RWPE2 (cell line): ENCODE measurements at regions not wholly inside any gene's neighbourhood (a gene's known extent, or its start where the extent isn't known, plus 50 kb on each side); places are given as distances from the start of the nearest gene placed in this dataset.

Source experiments
- ATAC-seq: fragments of 200-7000 bp; cut with Tn5 transposase; 3 replicates; pipeline ENCODE4 v1.9.1; 2021; ENCODE audit warnings: low read depth
- DNase-seq: peaks from one replicate; pipeline ENCODE4 v3.0.0-alpha.2; 2020; ENCODE audit warnings: low spot score
- H3K27ac ChIP-seq: fragments of 450-650 bp; 2 replicates; pipeline ENCODE4 v1.5.1; 2017; ENCODE audit warnings: mild to moderate bottlenecking; ENCODE audit not compliant: poor library complexity, severe bottlenecking
- H3K27me3 ChIP-seq: fragments of 250-450 bp; sonication (Bioruptor Pico); 2 replicates; pipeline ENCODE4 v1.5.1; 2021; ENCODE audit warnings: mild to moderate bottlenecking, moderate library complexity; ENCODE audit not compliant: insufficient read depth, poor library complexity, severe bottlenecking
- H3K36me3 ChIP-seq: fragments of 250-450 bp; sonication (Bioruptor Pico); 2 replicates; pipeline ENCODE4 v1.5.1; 2020; ENCODE audit warnings: low read depth, mild to moderate bottlenecking, moderate library complexity
- H3K4me1 ChIP-seq: fragments of 250-450 bp; sonication (Bioruptor Pico); 2 replicates; pipeline ENCODE4 v1.5.1; 2021; ENCODE audit warnings: mild to moderate bottlenecking, moderate library complexity; ENCODE audit not compliant: insufficient read depth, poor library complexity, severe bottlenecking
- H3K4me3 ChIP-seq: fragments of 250-450 bp; sonication (Bioruptor Pico); 2 replicates; pipeline ENCODE4 v1.5.1; 2021; ENCODE audit warnings: mild to moderate bottlenecking, moderate library complexity; ENCODE audit not compliant: severe bottlenecking
- H3K9me3 ChIP-seq: fragments of 250-450 bp; sonication (Bioruptor Pico); 2 replicates; pipeline ENCODE4 v1.5.1; 2021; ENCODE audit warnings: mild to moderate bottlenecking, moderate library complexity; ENCODE audit not compliant: severe bottlenecking
- TF ChIP-seq, protein P1 (sequence below): fragments of 450-650 bp; IDR thresholded peaks from one replicate; pipeline ENCODE4 v1.5.1; 2017; ENCODE audit warnings: mild to moderate bottlenecking, moderate library complexity; ENCODE audit not compliant: poor library complexity, severe bottlenecking

DNA sequence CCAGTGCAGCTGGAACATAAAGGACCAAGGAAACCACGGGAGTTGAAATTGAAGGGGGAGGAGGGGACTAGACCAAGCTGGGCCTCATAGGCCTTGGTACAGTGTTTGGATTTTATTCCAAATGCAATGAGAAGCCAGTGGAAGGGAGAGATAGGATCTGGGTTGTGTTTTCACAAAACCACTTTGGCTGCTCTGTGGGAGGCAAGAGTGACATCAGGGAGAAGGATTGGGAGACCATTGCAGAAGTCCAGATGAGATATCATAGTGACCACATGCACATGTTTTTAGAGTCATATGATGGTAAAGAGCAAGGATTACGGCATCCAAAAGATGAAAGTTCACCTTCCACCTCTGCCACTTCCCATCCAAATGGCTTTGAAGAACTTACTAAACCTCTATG, 210.2 kb downstream of the PAX3 start:
- DNase-seq = no peak

DNA sequence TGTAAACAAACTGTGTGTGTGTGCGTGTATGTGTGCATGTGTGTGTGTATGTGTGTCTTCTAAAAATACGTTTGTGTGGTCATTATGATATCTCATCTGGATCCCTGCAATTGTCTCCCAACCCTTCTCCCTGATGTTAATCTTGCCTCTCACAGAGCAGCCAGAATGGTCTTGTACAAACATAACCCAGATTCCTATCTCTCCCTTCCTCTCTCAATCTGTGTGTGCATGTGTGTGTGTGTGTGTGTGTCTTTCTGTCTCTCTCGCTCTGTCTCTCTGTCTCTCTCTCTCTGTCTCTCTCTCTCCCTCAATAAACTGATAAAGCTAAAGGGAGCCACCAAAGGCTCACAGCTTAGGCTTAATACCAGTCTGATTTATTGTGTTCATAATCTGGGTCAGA, 210.8 kb downstream of the PAX3 start:
- Histone ChIP-seq H3K4me3 (no peak overlapping the region), H3K36me3 (no peaks in the 10 kb centered on the region), H3K27me3 (peaks cover 3% of the 10 kb centered on the region), H3K9me3 (no peaks in the 10 kb centered on the region), H3K4me1 (no peaks in the 10 kb centered on the region), H3K27ac (no peak overlapping the region)
- no peak for ATAC-seq
- DNase-seq = no peak
- TF ChIP-seq, protein P1, sequence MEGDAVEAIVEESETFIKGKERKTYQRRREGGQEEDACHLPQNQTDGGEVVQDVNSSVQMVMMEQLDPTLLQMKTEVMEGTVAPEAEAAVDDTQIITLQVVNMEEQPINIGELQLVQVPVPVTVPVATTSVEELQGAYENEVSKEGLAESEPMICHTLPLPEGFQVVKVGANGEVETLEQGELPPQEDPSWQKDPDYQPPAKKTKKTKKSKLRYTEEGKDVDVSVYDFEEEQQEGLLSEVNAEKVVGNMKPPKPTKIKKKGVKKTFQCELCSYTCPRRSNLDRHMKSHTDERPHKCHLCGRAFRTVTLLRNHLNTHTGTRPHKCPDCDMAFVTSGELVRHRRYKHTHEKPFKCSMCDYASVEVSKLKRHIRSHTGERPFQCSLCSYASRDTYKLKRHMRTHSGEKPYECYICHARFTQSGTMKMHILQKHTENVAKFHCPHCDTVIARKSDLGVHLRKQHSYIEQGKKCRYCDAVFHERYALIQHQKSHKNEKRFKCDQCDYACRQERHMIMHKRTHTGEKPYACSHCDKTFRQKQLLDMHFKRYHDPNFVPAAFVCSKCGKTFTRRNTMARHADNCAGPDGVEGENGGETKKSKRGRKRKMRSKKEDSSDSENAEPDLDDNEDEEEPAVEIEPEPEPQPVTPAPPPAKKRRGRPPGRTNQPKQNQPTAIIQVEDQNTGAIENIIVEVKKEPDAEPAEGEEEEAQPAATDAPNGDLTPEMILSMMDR = no peak

More for the DNA sequence above, 210.2 kb downstream of the PAX3 start:
- Histone ChIP-seq H3K9me3 (no peaks in the 10 kb centered on the region), H3K4me3 (no peak overlapping the region), H3K27me3 (no peaks in the 10 kb centered on the region), H3K36me3 (no peaks in the 10 kb centered on the region), H3K27ac (no peak overlapping the region), H3K4me1 (no peaks in the 10 kb centered on the region)
- TF ChIP-seq, protein P1 = no peak
- no peak for ATAC-seq

DNA sequence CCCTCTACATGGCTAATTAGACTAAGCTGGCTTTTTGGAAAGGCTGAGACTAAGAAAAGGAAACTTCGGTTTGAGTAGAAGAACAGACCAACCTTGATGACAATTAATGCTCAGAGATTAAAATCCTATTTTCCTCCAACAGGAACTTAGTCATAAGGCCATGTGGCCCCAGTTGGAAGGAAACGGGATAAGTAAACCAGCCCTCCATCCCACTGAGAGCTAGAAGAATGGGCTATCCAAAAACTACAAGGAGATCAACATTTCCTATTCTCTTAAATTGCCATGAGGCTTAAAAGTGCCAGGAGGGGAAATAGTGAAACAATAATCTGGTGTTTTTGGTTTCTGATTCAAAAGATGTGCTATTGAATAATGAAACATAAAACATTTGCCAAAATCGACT, 216.6 kb downstream of the PAX3 start:
- Histone ChIP-seq H3K4me1 (no peaks in the 10 kb centered on the region), H3K27ac (no peak overlapping the region)
- no peak for DNase-seq

GRCh38 chr2:222080141-222080540, 218.7 kb downstream of the PAX3 start:
- Histone ChIP-seq H3K27me3 (peaks cover 35% of the 10 kb centered on the region), H3K9me3 (no peaks in the 10 kb centered on the region), H3K27ac (no peak overlapping the region), H3K4me1 (no peaks in the 10 kb centered on the region), H3K4me3 (no peak overlapping the region), H3K36me3 (no peaks in the 10 kb centered on the region)
- ATAC-seq = no peak
- TF ChIP-seq, protein P1 = no peak
- DNase-seq = no peak

More for the DNA sequence above, 216.6 kb downstream of the PAX3 start:
- Histone ChIP-seq H3K4me3 (no peak overlapping the region), H3K36me3 (no peaks in the 10 kb centered on the region), H3K9me3 (no peaks in the 10 kb centered on the region), H3K27me3 (peaks cover 24% of the 10 kb centered on the region)
- TF ChIP-seq, protein P1 = no peak
- ATAC-seq = no peak

- Histone ChIP-seq H3K9me3 (no peaks in the 10 kb centered on the region), H3K4me3 (no peak overlapping the region), H3K27ac (no peak overlapping the region), H3K4me1 (no peaks in the 10 kb centered on the region), H3K36me3 (no peaks in the 10 kb centered on the region), H3K27me3 (peaks cover 26% of the 10 kb centered on the region)
- no peak for ATAC-seq
- DNase-seq = no peak
- TF ChIP-seq, protein P1 = no peak
Measured at GRCh38 chr2:222076973-222077690, 221.7 kb downstream of the PAX3 start.
